ENCODE measurements at regions not wholly inside any gene's neighbourhood (a gene's known extent, or its start where the extent isn't known, plus 50 kb on each side); places are given as distances from the start of the nearest gene placed in this dataset.

GRCh38 chr2:515441-516127 lies 161.6 kb downstream of the TMEM18 start:
- no peak for DNase-seq (ENCODE audit: low spot score)

- DNase-seq (ENCODE audit: low spot score): no peak
Observed at GRCh38 chr2:513981-514706, 163.1 kb downstream of the TMEM18 start.

DNA sequence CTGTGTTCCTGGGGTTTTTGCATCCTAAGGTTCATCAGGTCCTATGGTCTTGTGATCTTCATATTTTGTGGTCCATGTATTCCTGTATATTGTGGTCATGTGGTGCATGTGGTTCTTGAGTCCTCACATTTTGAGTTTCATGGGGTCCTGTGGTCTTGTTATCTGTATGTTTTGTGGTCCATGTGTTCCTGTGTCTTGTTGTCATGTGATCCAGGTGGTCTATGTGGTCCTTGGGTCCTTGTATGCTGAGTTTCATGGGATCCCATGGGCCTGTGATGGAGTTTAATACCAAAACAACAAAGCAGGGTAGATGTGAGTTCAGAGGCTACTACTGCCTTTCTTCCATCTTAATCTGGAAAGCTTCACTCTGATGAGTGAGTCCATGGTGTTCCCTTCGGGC lies 166.4 kb downstream of the TMEM18 start:
- no peak for DNase-seq (ENCODE audit: low spot score)

DNA sequence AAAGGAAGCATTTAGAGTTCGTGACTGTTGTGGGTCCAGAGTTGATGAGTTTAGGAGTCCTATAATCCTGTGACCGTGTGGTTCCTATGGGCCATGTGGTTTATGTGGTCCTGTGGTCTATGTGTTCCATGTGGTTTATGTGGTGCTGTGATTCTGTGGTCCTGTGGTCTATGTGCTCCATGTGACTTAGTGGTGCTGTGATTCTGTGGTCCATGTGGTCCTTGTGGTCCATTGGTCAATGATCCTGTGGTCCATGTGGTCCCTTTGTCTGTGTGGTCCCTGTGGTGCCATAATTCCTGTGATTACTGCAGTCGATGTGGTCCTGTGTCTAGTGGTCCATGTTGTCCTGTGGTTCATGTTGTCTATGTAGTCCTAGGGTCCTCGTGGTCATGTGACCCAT lies 167.3 kb downstream of the TMEM18 start:
- DNase-seq (ENCODE audit: low spot score): no peak

- no peak for DNase-seq (ENCODE audit: low spot score)
Observed at GRCh38 chr2:508121-508520, 169.1 kb downstream of the TMEM18 start.

DNA sequence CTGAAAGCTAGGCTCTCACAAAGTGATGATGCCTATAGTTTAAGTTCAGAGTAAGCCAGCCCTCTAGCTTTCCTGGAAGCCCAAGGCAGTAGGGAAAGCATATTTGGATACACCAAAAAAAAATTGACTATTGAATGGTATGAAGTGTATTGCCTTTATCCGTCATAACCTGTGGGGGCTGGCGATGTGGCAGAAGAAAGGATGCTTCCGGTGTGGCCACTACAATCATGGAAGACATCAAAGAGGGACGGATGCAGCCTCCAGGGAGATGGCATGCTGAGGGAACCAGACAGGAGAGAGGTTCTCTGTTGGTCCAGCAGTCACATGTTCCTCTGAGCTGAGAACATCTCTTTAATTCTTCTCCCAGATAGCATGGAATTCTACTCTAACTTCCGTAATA lies 170.3 kb downstream of the TMEM18 start:
- DNase-seq (ENCODE audit: low spot score): no peak

DNA sequence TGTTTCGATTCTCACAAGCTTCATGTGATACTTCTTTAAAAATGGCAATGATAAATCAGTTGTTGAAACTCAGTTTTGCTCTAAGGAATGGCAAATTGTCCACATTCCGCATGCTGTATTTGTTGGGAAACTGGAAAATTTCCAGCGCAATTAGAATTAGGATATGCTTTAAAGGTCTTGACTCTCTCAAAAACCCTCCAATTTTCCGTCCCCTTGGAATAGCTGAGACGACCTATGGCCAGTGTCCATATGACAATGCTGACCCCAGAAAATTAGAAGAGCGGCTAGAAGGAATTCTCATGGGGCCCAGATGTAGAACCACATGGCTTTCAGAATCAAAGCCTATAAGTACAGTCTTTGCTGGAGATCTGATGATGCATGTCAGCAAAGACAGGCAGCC lies 170.8 kb downstream of the TMEM18 start:
- no peak for DNase-seq (ENCODE audit: low spot score)

DNA sequence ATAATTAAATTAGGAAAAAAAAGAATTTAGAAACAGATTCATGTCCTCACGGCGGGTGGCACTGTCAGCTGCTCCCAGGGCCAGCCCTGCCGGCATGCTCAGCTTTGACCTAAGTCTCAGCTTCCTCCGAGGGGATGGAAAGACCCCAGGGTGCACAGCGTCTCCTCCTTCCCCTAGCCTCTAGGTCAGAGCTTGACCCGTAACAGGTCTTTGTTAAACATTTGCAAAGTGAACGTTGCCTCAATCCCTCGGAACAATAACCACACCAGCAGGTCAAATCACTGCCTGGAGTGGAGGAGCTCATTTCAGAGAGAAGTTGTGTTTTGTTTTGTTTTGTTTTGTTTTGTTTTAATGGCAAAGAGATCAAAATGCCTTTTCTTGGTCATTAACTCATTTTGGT lies 171.3 kb downstream of the TMEM18 start:
- DNase-seq (ENCODE audit: low spot score): no peak

GRCh38 chr2:503288-503999 lies 173.8 kb downstream of the TMEM18 start:
- DNase-seq (ENCODE audit: low spot score): no peak

GRCh38 chr2:502831-503230 lies 174.4 kb downstream of the TMEM18 start:
- DNase-seq (ENCODE audit: low spot score): no peak

GRCh38 chr2:501667-502066 lies 175.5 kb downstream of the TMEM18 start:
- DNase-seq (ENCODE audit: low spot score): no peak

- no peak for DNase-seq (ENCODE audit: low spot score)
Observed at GRCh38 chr2:501130-501529, 176.1 kb downstream of the TMEM18 start.

DNA sequence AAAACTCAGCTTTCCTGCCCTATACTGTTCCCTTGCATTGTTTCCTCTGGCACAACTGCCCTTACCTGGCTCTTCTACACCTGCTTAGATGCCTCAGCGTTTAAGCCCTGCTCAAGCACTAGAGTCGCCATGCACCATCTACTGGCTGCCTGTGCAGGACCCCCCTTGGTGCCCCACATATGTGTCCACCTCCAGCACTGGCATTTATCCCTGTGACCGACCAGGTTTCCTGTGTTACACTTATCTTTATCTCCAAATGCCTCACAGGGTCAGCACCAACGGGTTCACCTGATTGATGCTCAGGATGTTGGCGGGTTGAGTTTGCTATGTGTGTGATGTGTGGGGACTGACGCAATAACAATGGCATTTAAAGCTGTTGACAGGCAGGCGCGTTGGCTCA lies 177.5 kb downstream of the TMEM18 start:
- no peak for DNase-seq (ENCODE audit: low spot score)

- no peak for DNase-seq (ENCODE audit: low spot score)
Observed at GRCh38 chr2:498493-499178, 178.6 kb downstream of the TMEM18 start.

- DNase-seq (ENCODE audit: low spot score): no peak
Observed at GRCh38 chr2:497770-498492, 179.3 kb downstream of the TMEM18 start.

DNA sequence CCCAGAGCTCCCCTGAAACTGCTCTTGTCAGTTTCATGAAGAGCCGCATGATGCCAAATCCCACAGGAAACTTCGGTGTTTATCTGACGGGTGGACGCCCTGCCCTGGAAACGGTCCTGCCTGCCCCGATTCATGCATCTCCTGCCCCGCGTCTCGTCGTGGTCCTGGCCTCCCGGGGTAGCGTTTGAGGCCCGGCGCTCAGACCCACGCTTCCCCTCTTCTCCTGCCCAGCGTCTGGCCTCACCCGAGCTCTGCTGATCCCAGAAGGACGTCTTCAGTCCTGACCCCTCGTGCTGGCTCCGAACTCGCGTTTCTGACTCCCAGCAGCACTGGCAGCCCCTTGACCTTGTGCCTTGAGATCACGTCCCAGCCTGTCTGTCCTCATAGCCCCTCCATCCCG lies 180.5 kb downstream of the TMEM18 start:
- no peak for DNase-seq (ENCODE audit: low spot score)

- no peak for DNase-seq (ENCODE audit: low spot score)
Observed at GRCh38 chr2:495745-496275, 181.4 kb downstream of the TMEM18 start.

- DNase-seq (ENCODE audit: low spot score): no peak
Observed at GRCh38 chr2:494853-495252, 182.4 kb downstream of the TMEM18 start.

GRCh38 chr2:493228-493627 lies 184.0 kb downstream of the TMEM18 start:
- no peak for DNase-seq (ENCODE audit: low spot score)

GRCh38 chr2:492178-492577 lies 185.0 kb downstream of the TMEM18 start:
- no peak for DNase-seq (ENCODE audit: low spot score)

GRCh38 chr2:489838-490237 lies 187.4 kb downstream of the TMEM18 start:
- DNase-seq (ENCODE audit: low spot score): no peak
